NCI-H187 treated with DMSO at 0.1 percent for 48 hours (cell line): ENCODE measurements at regions not wholly inside any gene's neighbourhood (a gene's known extent, or its start where the extent isn't known, plus 50 kb on each side); places are given as distances from the start of the nearest gene placed in this dataset.
"Not testable (repeated sequence)": the region's sequence is repeated elsewhere in the genome, so short reads cannot be mapped to it uniquely, and the experiment has no call there.

Source experiments
- DNase-seq: peaks from one replicate; lab custom pipeline; 2025; lab: John Stamatoyannopoulos, UW

DNA sequence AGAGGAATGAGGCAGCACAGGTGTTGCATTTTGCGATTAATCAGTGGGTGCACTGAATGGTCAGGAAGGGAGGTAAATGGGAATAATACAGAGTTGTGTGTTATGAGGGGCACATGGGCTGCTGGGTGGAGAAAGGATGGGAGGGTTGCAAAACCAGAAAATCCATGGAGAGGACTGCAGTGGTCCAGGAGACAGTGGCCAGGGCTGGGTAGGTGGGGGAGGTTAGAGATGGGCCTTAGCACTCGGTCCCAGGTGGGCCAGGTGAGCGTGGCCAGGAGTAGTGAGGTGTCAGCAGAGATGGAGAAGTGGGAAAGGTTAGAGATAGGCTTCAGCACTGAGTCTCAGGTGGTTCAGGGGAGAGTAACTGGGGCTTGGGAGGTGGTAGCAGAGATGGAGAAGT is 399.1 kb upstream of the LARGE1 start:
- DNase-seq: no peak

GRCh38 chr22:34324763-34325162 is 404.5 kb upstream of the LARGE1 start:
- no peak for DNase-seq

DNA sequence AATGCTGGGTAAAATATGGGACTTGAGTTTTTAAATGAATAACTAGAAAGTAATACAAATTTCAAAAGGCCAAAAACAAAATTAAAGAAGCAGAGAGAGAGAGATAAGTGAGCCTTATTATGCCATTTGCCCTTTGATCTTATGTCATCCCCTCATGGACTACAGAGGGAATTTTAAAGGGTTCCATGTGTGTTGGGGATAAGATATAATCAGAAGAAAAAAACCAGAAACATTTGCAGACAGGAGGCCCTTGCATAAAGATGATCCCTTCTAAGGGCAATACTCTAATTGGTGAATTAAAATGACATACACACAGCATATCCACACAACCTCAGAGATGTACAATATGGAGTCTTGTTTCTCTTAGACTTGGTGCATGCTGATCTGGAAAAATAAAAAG is 406.6 kb upstream of the LARGE1 start:
- no peak for DNase-seq

- no peak for DNase-seq
These were observed 410.2 kb upstream of the LARGE1 start for GRCh38 chr22:34330432-34330831.

GRCh38 chr22:34333285-34333684 is 413.0 kb upstream of the LARGE1 start:
- DNase-seq: no peak

- no peak for DNase-seq
These were observed 414.6 kb upstream of the LARGE1 start for GRCh38 chr22:34334893-34335292.

- no peak for DNase-seq
These were observed 424.4 kb upstream of the LARGE1 start for GRCh38 chr22:34344702-34345101.

GRCh38 chr22:34354071-34354817 is 434.0 kb upstream of the LARGE1 start:
- no peak for DNase-seq

GRCh38 chr22:34356481-34356880 is 436.2 kb upstream of the LARGE1 start:
- no peak for DNase-seq

GRCh38 chr22:34370711-34371110 is 450.4 kb upstream of the LARGE1 start:
- DNase-seq: no peak

GRCh38 chr22:34379825-34380224 is 459.5 kb upstream of the LARGE1 start:
- DNase-seq: no peak

- DNase-seq: no peak
These were observed 460.3 kb upstream of the LARGE1 start for GRCh38 chr22:34380532-34380931.

GRCh38 chr22:34390400-34390799 is 470.1 kb upstream of the LARGE1 start:
- no peak for DNase-seq

- DNase-seq: no peak
These were observed 475.1 kb upstream of the LARGE1 start for GRCh38 chr22:34395370-34395769.

GRCh38 chr22:34403667-34404066 is 483.4 kb upstream of the LARGE1 start:
- DNase-seq: no peak

DNA sequence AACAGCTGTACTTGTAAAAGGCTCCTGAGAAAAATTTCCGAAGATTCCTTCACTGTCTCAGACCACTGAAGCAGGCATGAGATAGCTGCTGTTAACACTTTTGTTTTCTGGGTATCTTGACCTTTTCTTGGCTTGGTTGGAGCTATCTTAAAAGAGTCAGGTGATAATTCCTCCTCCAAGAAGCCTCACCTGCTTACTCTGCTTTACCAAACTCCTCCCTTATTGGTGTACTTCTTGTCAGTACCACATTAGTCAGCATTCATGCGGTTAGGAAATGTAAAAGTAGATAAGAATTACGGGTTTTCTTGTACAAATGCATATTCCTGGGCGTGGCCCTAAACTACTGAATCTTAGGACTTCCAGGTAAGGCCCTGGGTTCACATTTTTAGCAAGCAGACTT is 489.8 kb upstream of the LARGE1 start:
- DNase-seq: no peak

GRCh38 chr22:34414467-34415440 is 494.5 kb upstream of the LARGE1 start:
- no peak for DNase-seq

DNA sequence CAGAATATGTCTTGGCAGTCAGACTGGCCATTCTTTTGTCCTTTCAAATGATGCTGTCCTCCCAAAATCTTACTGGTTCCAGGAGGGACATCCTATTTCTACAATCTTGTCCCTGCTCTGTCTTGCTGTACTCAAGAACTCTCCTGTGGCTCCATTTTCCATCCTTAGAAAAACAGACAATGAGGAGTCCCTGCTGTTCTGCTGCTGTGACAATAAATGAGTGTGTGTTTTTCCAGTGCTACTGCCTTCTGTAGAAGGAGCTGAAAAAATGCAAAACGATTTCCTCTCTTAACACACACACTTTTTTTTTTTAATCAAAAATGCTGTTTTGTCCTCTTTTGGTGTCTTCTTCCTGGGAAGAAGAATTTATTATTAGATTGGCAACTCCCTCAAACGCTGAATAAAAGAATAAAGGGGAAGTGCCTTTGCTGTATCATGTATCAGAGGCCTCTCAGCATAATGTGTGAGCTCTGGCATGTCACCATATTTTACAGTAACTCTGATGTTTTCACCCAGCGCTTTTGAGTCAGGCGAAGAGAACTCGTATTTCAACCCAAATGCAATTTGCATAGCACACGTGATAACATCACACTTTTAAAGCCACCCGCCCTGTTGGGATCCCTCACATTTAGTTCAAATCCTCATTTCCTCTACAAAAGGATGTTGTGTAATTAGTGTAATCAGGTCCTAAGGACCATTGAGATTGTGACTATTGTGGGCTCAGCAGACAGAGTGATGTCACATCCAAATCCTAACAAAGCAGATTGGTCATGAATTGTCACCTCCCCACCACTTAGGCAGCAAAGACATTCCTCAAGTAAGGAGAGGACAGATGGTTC is 496.0 kb upstream of the LARGE1 start:
- DNase-seq: no peak

GRCh38 chr22:34422948-34423347 is 502.7 kb upstream of the LARGE1 start:
- DNase-seq: not testable (repeated sequence)

- no peak for DNase-seq
These were observed 507.2 kb upstream of the LARGE1 start for GRCh38 chr22:34427436-34427835.

DNA sequence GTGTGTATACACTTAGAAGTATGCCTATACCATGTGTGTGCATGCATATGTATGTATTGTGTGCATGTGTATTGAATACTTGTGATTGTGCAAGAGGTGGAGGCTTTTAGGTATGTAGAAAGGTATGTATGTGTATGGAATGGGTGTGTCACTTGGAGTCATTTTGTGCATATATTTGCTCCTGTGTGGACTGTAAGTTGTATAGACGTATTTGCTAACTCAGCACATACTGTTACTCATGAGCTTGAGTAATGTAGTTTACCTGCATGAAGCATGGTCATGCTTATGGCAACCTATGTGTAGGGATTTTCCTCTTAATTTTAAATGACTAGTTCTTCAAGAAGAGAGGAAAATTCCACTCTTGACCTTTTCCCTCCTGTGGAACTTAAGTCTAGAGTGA is 507.6 kb upstream of the LARGE1 start:
- no peak for DNase-seq

- no peak for DNase-seq
These were observed 509.0 kb upstream of the LARGE1 start for GRCh38 chr22:34429314-34429713.
